Stimulated activated naive B cell treated with anti-CD40 and anti-IgM and Interleukin-4, amounts not matched to agents 10 μg/mL and 1 μg/mL and 100 μg/mL, for 72 hours (primary cell): ENCODE measurements at regions not wholly inside any gene's neighbourhood (a gene's known extent, or its start where the extent isn't known, plus 50 kb on each side); places are given as distances from the start of the nearest gene placed in this dataset.

Experiments used
- ATAC-seq, 2 donors: fragments of 150-1000 bp; cut with Tn5 transposase; replicated peaks; 2 replicates each; pipeline ENCODE4 v1.10.0; 2021; ENCODE audit warnings: moderate library complexity in 1 of 2
- DNase-seq: peaks from one replicate; pipeline ENCODE4 v3.0.0; 2021
- H3K27ac Mint-ChIP-seq: one replicate; pipeline ENCODE4 v1.8.0; 2022; ENCODE audit warnings: mild to moderate bottlenecking, mixed read lengths
- H3K27me3 Mint-ChIP-seq, 2 donors: one replicate each; pipeline ENCODE4 v1.8.0; 2022; ENCODE audit warnings: mixed read lengths in 2 of 2
- H3K36me3 Mint-ChIP-seq, 2 donors: one replicate each; pipeline ENCODE4 v1.8.0; 2022; ENCODE audit warnings: mixed read lengths in 2 of 2, mild to moderate bottlenecking in 1 of 2
- H3K4me1 Mint-ChIP-seq, 2 donors: one replicate each; pipeline ENCODE4 v1.8.0; 2022; ENCODE audit warnings: mixed read lengths in 2 of 2, mild to moderate bottlenecking in 1 of 2
- H3K4me3 Mint-ChIP-seq, 2 donors: one replicate each; pipeline ENCODE4 v1.8.0; 2022; ENCODE audit warnings: mild to moderate bottlenecking in 2 of 2, mixed read lengths in 2 of 2, moderate library complexity in 1 of 2
- H3K9me3 Mint-ChIP-seq, 2 donors: one replicate each; pipeline ENCODE4 v1.8.0; 2022; ENCODE audit warnings: mixed read lengths in 2 of 2, mild to moderate bottlenecking in 1 of 2

DNA sequence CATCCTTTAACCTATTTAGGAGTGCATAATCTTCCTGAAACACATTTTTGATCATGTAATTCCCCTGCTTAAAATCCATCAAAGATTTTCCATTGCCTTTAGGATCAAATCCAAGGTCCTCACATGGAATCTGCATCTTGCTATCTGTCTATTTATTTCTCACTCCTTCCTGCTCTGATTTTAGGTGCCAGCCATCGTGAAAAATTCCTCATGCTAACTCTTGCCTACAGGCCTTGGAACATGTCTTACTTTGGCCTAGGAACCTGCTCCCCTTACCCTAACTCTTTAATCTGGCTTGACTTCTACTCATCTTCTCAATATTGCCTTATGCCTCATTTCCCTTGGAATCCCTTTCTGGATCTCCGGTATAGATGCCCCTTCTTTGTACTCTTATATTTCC lies 1074.3 kb downstream of the TTLL7 start:
- Mint-ChIP-seq H3K9me3 (no peaks in the 10 kb centered on the region), H3K4me1 (peaks cover 0 to 1% of the 10 kb centered on the region in 2 donors), H3K27ac (no peak overlapping the region), H3K36me3 (no peaks in the 10 kb centered on the region), H3K4me3 (no peak overlapping the region), H3K27me3 (no peaks in the 10 kb centered on the region)
- DNase-seq (no peak), ATAC-seq (no peak)

DNA sequence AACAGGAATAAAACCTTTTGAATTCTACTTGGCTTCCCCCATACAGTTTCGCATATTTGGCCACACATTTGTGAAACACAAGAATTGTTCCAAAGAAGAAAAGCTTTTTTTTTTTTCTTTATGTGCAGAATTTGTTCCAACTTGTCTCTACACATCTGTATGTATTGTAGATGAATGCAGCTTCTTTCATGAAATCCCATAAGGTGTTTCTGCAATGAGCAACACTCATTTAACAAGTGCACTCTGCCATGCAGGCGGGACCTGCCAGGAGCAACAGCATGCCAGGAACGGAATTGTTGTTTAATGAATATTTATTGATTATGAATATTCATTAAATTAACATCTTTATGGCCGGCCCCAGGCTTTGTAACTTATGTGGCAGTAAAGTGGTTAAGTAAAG lies 1075.0 kb downstream of the TTLL7 start:
- no peak overlapping the region for H3K4me3 Mint-ChIP-seq
- no peak for DNase-seq
- no peaks in the 10 kb centered on the region for H3K27me3 Mint-ChIP-seq
- ATAC-seq: no peak
- H3K9me3 Mint-ChIP-seq: no peaks in the 10 kb centered on the region
- no peak overlapping the region for H3K27ac Mint-ChIP-seq
- H3K4me1 Mint-ChIP-seq: peaks cover 0 to 1% of the 10 kb centered on the region in 2 donors
- H3K36me3 Mint-ChIP-seq: no peaks in the 10 kb centered on the region

DNA sequence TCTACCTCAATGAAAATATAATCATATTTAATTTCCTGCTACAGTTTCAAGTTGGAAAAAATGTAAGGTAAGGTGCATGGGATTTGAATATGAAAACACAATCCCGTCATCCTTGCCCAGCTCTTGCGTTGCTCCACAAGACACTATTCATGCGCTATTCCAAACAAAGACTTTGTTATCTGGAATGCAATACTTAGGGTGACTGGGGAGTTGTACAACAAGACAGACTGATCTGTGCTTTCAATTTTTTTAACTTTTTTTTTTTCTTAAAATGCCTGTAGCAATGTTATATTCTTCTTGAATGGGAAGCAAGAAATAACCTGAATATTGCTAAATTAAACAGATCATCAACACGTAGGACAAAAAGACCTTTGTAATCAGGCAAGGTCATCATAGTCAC lies 1077.2 kb downstream of the TTLL7 start:
- ATAC-seq (no peak), DNase-seq (no peak)
- Mint-ChIP-seq H3K4me1 (peaks cover 0 to 1% of the 10 kb centered on the region in 2 donors), H3K4me3 (no peak overlapping the region), H3K27me3 (no peaks in the 10 kb centered on the region), H3K9me3 (no peaks in the 10 kb centered on the region), H3K27ac (no peak overlapping the region), H3K36me3 (no peaks in the 10 kb centered on the region)

DNA sequence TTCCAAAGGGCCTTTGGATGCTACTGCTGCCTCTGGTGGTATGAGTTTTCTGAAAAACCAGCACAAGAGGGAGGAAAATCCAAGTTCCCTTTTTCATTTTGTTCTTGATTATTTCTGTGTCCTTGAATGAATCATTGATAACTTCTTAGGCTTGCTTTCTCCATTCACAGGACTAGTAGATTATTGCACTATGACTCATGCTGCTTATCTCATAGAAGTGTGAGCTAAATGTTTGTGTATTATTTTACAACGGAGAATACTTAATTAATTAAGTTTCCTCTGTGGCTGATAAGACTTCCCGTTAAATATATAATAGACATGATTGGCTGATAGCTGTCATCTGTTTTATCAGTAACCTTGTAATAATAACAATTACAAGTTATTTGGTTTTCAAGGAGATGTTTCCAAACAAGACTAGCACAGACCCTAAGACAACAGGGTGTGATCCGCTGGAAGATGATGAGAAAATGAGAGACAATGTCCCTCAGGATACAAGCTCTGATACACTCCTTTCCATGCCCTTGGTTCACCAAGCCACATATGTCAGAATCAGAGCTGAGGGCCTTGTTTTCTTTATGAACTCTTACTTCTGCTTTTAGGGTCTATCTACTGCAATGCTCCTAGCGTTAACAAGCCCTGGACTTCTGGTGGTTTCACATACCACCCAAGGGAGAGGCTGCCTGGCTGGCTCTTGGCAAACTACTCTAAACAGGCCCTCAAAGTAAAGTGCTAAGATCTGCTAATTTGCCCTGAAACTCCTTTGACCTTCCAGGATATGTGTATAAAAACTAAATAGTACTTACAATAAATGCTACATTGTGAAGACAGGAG lies 1078.3 kb downstream of the TTLL7 start:
- DNase-seq (peak; percentile 2), ATAC-seq (peak; percentile 59 to 77)
- Mint-ChIP-seq H3K27ac (no peak overlapping the region), H3K4me1 (peaks cover 0 to 1% of the 10 kb centered on the region in 2 donors), H3K36me3 (no peaks in the 10 kb centered on the region), H3K9me3 (no peaks in the 10 kb centered on the region), H3K27me3 (no peaks in the 10 kb centered on the region), H3K4me3 (no peak overlapping the region)

DNA sequence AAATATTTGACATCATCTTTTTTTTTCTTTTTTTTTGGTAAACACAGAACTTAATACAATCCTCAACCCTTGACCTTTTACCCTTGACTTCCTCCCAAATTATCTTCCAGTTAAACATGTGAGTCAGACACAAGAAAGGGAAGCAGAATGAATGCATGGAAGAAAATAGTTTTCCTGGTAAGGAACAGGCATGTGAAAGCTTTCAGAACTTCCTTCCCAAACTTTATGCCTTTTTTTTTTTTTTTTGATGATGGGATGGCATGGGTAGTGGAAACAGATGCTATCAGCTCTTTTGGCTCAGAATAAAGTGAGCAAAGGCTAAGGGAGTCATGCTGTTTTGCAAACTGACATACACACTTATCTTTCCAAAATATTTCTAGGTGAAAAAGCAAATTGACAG lies 1079.1 kb downstream of the TTLL7 start:
- DNase-seq: no peak
- no peaks in the 10 kb centered on the region for H3K27me3 Mint-ChIP-seq
- no peak overlapping the region for H3K27ac Mint-ChIP-seq
- H3K4me3 Mint-ChIP-seq: no peak overlapping the region
- no peaks in the 10 kb centered on the region for H3K36me3 Mint-ChIP-seq
- H3K4me1 Mint-ChIP-seq: peaks cover 0 to 1% of the 10 kb centered on the region in 2 donors
- no peaks in the 10 kb centered on the region for H3K9me3 Mint-ChIP-seq
- no peak for ATAC-seq

DNA sequence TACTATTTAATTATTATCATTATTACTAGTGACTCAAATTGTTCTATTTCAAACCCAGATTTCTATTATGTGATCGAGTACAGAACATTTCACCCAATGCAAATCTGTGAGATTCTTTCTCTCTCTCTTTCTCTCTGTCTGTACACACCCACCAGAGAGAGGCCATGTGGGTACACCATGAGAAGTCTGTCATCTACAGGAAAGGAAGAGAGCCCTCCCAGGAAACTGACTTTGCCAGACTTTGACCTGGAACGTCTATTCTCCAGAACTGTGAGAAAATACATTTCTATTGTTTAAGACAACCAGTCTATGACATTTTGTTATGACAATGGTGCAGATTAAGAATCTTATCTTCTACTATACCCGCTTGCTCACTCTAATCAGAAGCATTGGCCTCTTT lies 1091.6 kb downstream of the TTLL7 start:
- H3K4me3 Mint-ChIP-seq: no peak overlapping the region
- DNase-seq (no peak), ATAC-seq (no peak)
- H3K9me3 Mint-ChIP-seq: no peaks in the 10 kb centered on the region
- no peak overlapping the region for H3K27ac Mint-ChIP-seq
- H3K4me1 Mint-ChIP-seq: no peaks in the 10 kb centered on the region
- H3K36me3 Mint-ChIP-seq: no peaks in the 10 kb centered on the region
- no peaks in the 10 kb centered on the region for H3K27me3 Mint-ChIP-seq

DNA sequence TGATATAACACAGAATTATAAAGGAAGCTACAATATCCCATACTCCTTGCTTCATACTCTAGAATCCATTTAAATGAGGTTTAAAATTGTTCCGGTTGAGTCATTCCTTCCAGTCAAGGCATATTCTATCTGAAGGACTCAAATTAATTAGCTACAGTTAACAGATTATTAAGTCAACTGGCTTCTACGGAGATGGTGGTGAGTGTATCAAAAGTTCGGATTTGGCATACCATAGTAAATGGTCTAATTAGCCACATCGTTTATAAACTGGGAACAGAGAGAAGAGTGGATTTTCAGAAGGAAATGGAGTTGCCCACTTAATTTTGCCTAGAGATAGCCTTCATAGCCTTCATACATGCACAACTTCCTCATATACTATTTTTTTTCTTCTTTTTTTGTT lies 1095.3 kb downstream of the TTLL7 start:
- H3K27ac Mint-ChIP-seq: no peak overlapping the region
- H3K36me3 Mint-ChIP-seq: no peaks in the 10 kb centered on the region
- DNase-seq (no peak), ATAC-seq (no peak)
- H3K27me3 Mint-ChIP-seq: no peaks in the 10 kb centered on the region
- H3K4me3 Mint-ChIP-seq: no peak overlapping the region
- H3K4me1 Mint-ChIP-seq: no peaks in the 10 kb centered on the region
- H3K9me3 Mint-ChIP-seq: no peaks in the 10 kb centered on the region

DNA sequence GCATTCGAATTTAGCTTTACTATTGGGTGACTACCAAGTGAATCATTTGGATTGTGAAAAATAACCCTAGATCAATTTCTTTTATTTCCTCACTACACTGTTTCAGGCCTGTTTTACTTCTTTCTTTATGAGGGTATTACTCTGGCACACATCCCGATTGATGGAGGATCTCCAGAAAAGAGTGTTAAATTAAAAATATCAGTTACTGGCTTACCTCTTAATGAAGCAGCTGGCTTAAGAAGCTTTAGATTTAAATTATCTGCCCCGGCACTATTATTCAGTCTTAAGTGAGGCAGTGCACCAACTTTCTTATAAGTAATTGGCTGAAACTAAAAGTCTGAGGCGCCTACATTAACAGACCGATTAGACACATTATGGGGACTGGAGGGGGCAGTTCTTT lies 1097.4 kb downstream of the TTLL7 start:
- no peak overlapping the region for H3K4me3 Mint-ChIP-seq
- ATAC-seq: no peak
- no peak for DNase-seq

DNA sequence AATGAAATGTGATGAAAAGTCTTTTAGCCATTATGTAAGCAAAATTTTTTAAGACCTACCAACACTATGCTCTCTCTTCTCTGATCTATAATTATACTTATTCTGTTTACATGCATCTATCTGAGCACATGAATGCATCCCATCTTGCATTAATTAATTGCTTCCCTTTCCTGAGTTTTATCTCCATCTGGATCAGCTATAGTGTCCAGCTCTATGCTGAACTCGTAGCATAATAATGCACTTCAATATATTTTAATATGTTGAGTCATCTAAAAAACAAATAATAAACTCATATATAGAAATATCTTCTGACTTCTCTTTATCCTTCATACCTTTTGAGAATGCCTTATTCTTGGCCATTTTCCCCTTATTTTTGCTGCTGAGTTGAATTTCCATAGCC lies 1097.8 kb downstream of the TTLL7 start:
- Mint-ChIP-seq H3K36me3 (no peaks in the 10 kb centered on the region), H3K9me3 (no peaks in the 10 kb centered on the region)

More for the DNA sequence above, 1097.4 kb downstream of the TTLL7 start:
- Mint-ChIP-seq H3K27me3 (no peaks in the 10 kb centered on the region), H3K36me3 (no peaks in the 10 kb centered on the region), H3K4me1 (no peaks in the 10 kb centered on the region), H3K27ac (no peak overlapping the region), H3K9me3 (no peaks in the 10 kb centered on the region)

DNA sequence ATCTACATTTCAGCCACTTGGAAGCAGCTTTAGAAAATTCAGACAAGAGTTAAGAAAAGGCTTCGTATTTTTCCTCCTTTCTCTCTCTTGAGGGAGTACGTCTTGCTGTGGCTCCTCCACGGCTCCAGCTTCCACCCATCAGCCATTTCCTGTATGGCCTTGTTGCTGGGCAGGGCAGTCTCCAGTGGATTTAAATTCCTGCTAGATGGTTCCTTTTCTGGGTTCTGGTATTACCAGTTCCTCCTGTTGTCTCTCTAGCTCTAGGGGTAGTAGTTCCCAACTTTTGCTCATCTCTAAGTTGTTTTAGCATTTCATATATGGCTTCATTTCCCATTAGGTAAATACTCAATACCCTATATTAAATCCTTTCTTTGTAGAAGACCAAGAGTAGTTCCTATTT lies 1098.3 kb downstream of the ADGRL2 start:
- ATAC-seq: no peak
- Mint-ChIP-seq H3K9me3 (no peaks in the 10 kb centered on the region), H3K27me3 (no peaks in the 10 kb centered on the region), H3K4me3 (no peak overlapping the region), H3K36me3 (no peaks in the 10 kb centered on the region), H3K27ac (no peak overlapping the region), H3K4me1 (no peaks in the 10 kb centered on the region)
- DNase-seq: no peak

More for the DNA sequence above, 1097.8 kb downstream of the TTLL7 start:
- H3K4me3 Mint-ChIP-seq: no peak overlapping the region
- ATAC-seq (no peak), DNase-seq (no peak)
- H3K4me1 Mint-ChIP-seq: no peaks in the 10 kb centered on the region
- no peak overlapping the region for H3K27ac Mint-ChIP-seq
- no peaks in the 10 kb centered on the region for H3K27me3 Mint-ChIP-seq

DNA sequence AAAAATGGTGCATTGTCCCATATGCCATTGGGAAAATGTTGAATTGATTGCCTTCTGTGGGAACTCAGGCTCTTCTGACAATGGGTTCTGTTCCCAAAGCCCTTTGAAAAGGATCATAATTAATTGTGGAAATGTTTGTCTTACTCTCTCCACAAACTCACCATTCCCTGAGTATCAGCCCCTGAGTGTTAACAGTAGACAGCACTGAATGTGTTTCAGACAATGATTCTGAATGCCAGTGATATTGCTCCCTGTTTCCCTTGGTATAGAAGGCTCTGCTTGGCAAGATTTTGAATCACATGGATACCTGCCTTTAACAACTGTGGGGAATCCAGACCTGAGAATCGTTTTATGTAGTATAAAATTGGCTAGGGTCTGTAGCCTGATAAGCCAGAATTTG lies 1096.8 kb downstream of the ADGRL2 start:
- H3K27ac Mint-ChIP-seq: no peak overlapping the region
- no peak overlapping the region for H3K4me3 Mint-ChIP-seq
- ATAC-seq (no peak), DNase-seq (no peak)
- no peaks in the 10 kb centered on the region for H3K27me3 Mint-ChIP-seq
- no peaks in the 10 kb centered on the region for H3K36me3 Mint-ChIP-seq
- H3K9me3 Mint-ChIP-seq: no peaks in the 10 kb centered on the region
- no peaks in the 10 kb centered on the region for H3K4me1 Mint-ChIP-seq

DNA sequence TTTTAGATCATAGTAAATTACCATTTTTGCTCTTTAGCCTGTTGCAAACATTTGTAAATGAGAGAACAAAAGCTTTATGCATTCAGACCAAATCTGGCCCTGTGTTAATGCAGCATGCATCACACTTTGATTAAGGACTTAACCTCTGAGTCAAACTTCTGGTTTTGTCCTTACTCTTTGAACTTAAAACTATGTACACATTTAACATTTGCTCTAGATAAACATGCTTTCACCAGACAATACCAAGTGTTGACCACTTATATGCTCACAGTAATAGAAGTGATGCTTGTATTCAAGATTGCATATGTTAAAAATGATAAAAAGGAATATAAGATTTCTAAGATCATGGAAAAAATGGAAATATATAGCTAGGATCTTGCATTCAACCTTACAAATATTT lies 1095.3 kb downstream of the ADGRL2 start:
- ATAC-seq: no peak
- Mint-ChIP-seq H3K27ac (no peak overlapping the region), H3K4me3 (no peak overlapping the region), H3K9me3 (no peaks in the 10 kb centered on the region), H3K36me3 (no peaks in the 10 kb centered on the region), H3K4me1 (no peaks in the 10 kb centered on the region), H3K27me3 (no peaks in the 10 kb centered on the region)
- DNase-seq: no peak

DNA sequence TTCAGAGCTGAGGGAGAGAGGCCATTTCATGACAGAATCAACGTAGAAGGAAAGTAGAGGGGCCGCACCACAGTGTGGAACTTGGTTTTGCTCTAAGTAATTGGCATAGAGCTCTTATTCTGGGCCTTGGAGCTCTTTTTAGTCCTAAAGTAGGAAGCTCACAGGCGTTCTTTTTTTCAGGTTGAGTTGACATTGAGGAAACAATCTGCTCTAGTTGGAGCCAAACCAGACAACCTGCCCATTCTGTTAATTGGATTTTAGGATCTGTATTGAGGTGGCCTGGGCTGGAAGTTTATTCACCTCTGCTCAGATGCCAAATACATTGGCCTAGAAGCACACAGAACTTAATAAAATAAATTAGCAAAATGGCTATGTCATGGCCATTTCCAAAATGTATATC lies 1093.9 kb downstream of the ADGRL2 start:
- no peaks in the 10 kb centered on the region for H3K9me3 Mint-ChIP-seq

DNA sequence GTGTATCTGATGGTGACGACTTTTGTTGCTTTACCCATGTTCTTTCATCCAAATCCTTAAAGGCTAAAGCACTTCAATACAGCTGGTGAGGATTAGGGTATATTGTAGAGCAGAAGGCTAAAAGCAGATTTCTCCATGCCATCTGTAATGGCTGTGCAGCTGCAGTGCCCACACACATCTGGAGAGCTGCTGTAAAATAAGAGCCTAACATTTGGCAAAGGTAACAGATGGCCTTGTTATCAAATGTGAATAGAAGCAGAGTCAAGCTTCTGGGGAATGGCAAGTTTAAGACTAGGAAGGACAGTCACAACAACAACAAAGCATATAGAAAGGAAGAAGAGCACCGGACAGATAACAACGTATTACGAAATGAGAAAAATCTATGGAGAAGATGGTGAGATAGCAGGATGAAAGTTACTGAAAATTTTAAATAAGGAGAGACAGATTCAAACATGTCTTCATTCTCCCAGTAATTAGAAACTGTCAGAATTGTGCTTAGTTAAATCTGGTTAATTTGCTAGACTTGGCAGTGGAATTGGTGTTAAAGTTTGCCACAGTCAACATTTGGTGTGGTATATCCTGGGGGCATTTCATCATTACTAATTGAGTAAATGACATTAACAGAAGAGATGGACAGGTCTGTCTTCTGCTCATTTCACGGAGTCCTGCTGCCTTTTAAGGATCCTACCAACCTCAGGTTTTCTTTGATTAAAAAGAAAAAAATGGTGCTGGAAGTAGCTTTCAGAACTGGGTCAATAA lies 1093.2 kb downstream of the ADGRL2 start:
- Mint-ChIP-seq H3K9me3 (no peaks in the 10 kb centered on the region), H3K36me3 (no peaks in the 10 kb centered on the region), H3K4me1 (no peaks in the 10 kb centered on the region), H3K27ac (no peak overlapping the region), H3K27me3 (no peaks in the 10 kb centered on the region), H3K4me3 (no peak overlapping the region)
- DNase-seq (no peak), ATAC-seq (no peak)

More for the DNA sequence above, 1093.9 kb downstream of the ADGRL2 start:
- no peak for DNase-seq
- no peaks in the 10 kb centered on the region for H3K4me1 Mint-ChIP-seq
- no peak for ATAC-seq
- no peaks in the 10 kb centered on the region for H3K27me3 Mint-ChIP-seq
- H3K4me3 Mint-ChIP-seq: no peak overlapping the region
- no peaks in the 10 kb centered on the region for H3K36me3 Mint-ChIP-seq
- H3K27ac Mint-ChIP-seq: no peak overlapping the region

DNA sequence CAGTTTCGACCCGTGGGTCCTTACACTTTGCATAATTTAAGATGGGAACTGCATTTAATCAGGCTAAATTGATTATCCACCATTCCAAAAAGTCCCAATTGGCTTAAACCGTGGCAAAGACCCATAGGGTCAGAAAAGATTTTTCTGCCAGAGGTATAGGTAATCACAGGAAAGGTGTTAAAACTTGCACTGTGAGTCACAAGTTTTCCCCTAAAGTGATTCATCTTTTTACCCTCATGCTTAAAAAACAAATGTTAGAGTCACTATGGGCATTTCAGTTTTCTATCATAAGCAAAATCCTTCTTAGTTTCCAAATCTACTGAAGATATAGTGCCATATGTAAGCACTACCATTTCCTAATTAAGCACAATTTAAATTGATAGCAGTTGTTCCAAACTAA lies 1079.8 kb downstream of the ADGRL2 start:
- no peak overlapping the region for H3K27ac Mint-ChIP-seq
- no peaks in the 10 kb centered on the region for H3K9me3 Mint-ChIP-seq
- no peaks in the 10 kb centered on the region for H3K4me1 Mint-ChIP-seq
- no peak overlapping the region for H3K4me3 Mint-ChIP-seq
- H3K36me3 Mint-ChIP-seq: no peaks in the 10 kb centered on the region
- H3K27me3 Mint-ChIP-seq: no peaks in the 10 kb centered on the region
- ATAC-seq (no peak), DNase-seq (no peak)
